Testis (tissue), 2 donors: ENCODE measurements at regions not wholly inside any gene's neighbourhood (a gene's known extent, or its start where the extent isn't known, plus 50 kb on each side); places are given as distances from the start of the nearest gene placed in this dataset.
"Not testable (repeated sequence)": the region's sequence is repeated elsewhere in the genome, so short reads cannot be mapped to it uniquely, and the experiment has no call there.

Experiments
- DNase-seq: peaks from one replicate; pipeline ENCODE4 v3.0.0-alpha.2; 2019
- H3K27ac ChIP-seq, 2 donors: fragments of 200-600 bp; sonication (generic); one replicate each; pipeline ENCODE4 v1.5.1; 2019
- H3K27me3 ChIP-seq: fragments of 200-600 bp; sonication (generic); one replicate; pipeline ENCODE4 v1.5.1; 2019
- H3K36me3 ChIP-seq: fragments of 200-600 bp; sonication (generic); one replicate; pipeline ENCODE4 v1.5.1; 2017; ENCODE audit warnings: low read depth; ENCODE audit errors: missing control alignments
- H3K4me1 ChIP-seq: fragments of 200-600 bp; sonication (generic); one replicate; pipeline ENCODE4 v1.5.1; 2019
- H3K4me3 ChIP-seq, 2 donors: fragments of 200-600 bp; sonication (generic); one replicate each; pipeline ENCODE4 v1.5.1; 2017 to 2019
- H3K9me3 ChIP-seq: fragments of 200-600 bp; sonication (generic); one replicate; pipeline ENCODE4 v1.5.1; 2017
- CTCF ChIP-seq, 3 experiments: fragments of 450-650 bp in 2 of 3; fragments of 200-600 bp in 1 of 3; sonication (generic) in 1 of 3; IDR thresholded peaks; one replicate each; pipeline ENCODE4 v1.5.1; 2016 to 2019; ENCODE audit warnings: antibody characterized with exemption in 3 of 3, mild to moderate bottlenecking in 2 of 3, moderate library complexity in 1 of 3
- POLR2A ChIP-seq: fragments of 450-650 bp; IDR thresholded peaks from one replicate; pipeline ENCODE4 v1.6.1; 2017; ENCODE audit warnings: antibody characterized with exemption, mild to moderate bottlenecking, moderate library complexity
- WGBS, 2 donors: methylation state at CpG; one replicate each; pipeline ENCODE4 v1.1.5; 2018; 5-methylcytosine and 5-hydroxymethylcytosine counted together
- intact Hi-C: fragments of 100-400 bp; cut with DNase I; formaldehyde crosslinking; loops from one replicate; pipeline ENCODE4 v1.15.1; 2023; ENCODE audit warnings: low total_unique reads

GRCh38 chr21:35191128-35191527 lies 142.0 kb upstream of the RUNX1 start:
- no peak for DNase-seq
- intact Hi-C loops, result no loop called here
- Histone ChIP-seq H3K36me3 (no peaks in the 10 kb centered on the region), H3K27me3 (no peaks in the 10 kb centered on the region), H3K4me1 (peaks cover 6% of the 10 kb centered on the region), H3K4me3 (no peak overlapping the region), H3K9me3 (no peaks in the 10 kb centered on the region), H3K27ac (no peak overlapping the region)
- TF ChIP-seq POLR2A (no peak), CTCF (IDR thresholded peaks at IDR 0.05) (no peak)
- 78 to 83% methylated on average over 6 of the region's 6 CpGs for WGBS, 2 donors

- Histone ChIP-seq H3K4me1 (peaks cover 6% of the 10 kb centered on the region), H3K27me3 (no peaks in the 10 kb centered on the region), H3K36me3 (no peaks in the 10 kb centered on the region), H3K9me3 (no peaks in the 10 kb centered on the region), H3K4me3 (no peak overlapping the region), H3K27ac (no peak overlapping the region)
- intact Hi-C loops, result no loop called here
- WGBS, 2 donors, result 77 to 87% methylated on average over 5 of the region's 5 CpGs
- DNase-seq, result no peak
- TF ChIP-seq POLR2A (no peak), CTCF (IDR thresholded peaks at IDR 0.05) (no peak)
Measured at GRCh38 chr21:35190201-35190701, 141.1 kb upstream of the RUNX1 start.

- H3K27ac ChIP-seq, result no peak overlapping the region
- no peak overlapping the region for H3K4me3 ChIP-seq
- no peak for TF ChIP-seq POLR2A
- no peak for TF ChIP-seq CTCF (IDR thresholded peaks at IDR 0.05)
- no peaks in the 10 kb centered on the region for H3K9me3 ChIP-seq
- no peaks in the 10 kb centered on the region for H3K27me3 ChIP-seq
- intact Hi-C loops, result no loop called here
- WGBS, 2 donors, result 29 to 46% methylated on average over 8 of the region's 8 CpGs
- peaks cover 6% of the 10 kb centered on the region for H3K4me1 ChIP-seq
- no peak for DNase-seq
- H3K36me3 ChIP-seq, result no peaks in the 10 kb centered on the region
Measured at GRCh38 chr21:35189077-35189863, 140.2 kb upstream of the RUNX1 start.

- H3K4me1 ChIP-seq, H3K36me3 ChIP-seq, H3K9me3 ChIP-seq, H3K27ac ChIP-seq, H3K27me3 ChIP-seq, H3K4me3 ChIP-seq, DNase-seq, intact Hi-C loops: not testable (repeated sequence)
- 83 to 85% methylated on average over 2 of the region's 2 CpGs for WGBS, 2 donors
Measured at GRCh38 chr21:35183389-35183788, 134.3 kb upstream of the RUNX1 start.

- Histone ChIP-seq H3K4me1 (no peaks in the 10 kb centered on the region), H3K27ac (no peak overlapping the region), H3K27me3 (no peaks in the 10 kb centered on the region), H3K9me3 (no peaks in the 10 kb centered on the region), H3K36me3 (no peaks in the 10 kb centered on the region), H3K4me3 (no peak overlapping the region)
- intact Hi-C loops, result no loop called here
- WGBS, 2 donors, result 69 to 86% methylated on average over 1 of the region's 1 CpG
- DNase-seq, result no peak
- TF ChIP-seq POLR2A (no peak), CTCF (IDR thresholded peaks at IDR 0.05) (no peak)
Measured at GRCh38 chr21:35179990-35180540, 131.0 kb upstream of the RUNX1 start.
